Fibroblast of lung (primary cell): ENCODE measurements at regions not wholly inside any gene's neighbourhood (a gene's known extent, or its start where the extent isn't known, plus 50 kb on each side); places are given as distances from the start of the nearest gene placed in this dataset.
A peak's percentile ranks its signal among the peaks of the same experiment; 100 is the strongest.

ENCODE experiments used
- DNase-seq, 2 donors: peaks; one replicate each; pipeline versions ENCODE4 v3.0.0 to v3.0.0-alpha.2; 2010; ENCODE audit warnings: low read depth in 2 of 2
- H2AFZ ChIP-seq: 2 replicates; pipeline ENCODE4 v1.5.1; 2012; ENCODE audit warnings: low read length, control low read depth, inconsistent platforms
- H3K27ac ChIP-seq: 2 replicates; pipeline ENCODE4 v1.5.1; 2011; ENCODE audit warnings: low read length, control low read depth; ENCODE audit not compliant: insufficient read depth
- H3K27me3 ChIP-seq: 2 replicates; pipeline ENCODE4 v1.5.1; 2011; ENCODE audit warnings: mild to moderate bottlenecking, low read length; ENCODE audit not compliant: control insufficient read depth, insufficient read depth
- H3K36me3 ChIP-seq: 2 replicates; pipeline ENCODE4 v1.5.1; 2011; ENCODE audit warnings: low read length; ENCODE audit not compliant: control insufficient read depth, insufficient read depth
- H3K4me1 ChIP-seq: 2 replicates; pipeline ENCODE4 v1.5.1; 2011; ENCODE audit warnings: low read length; ENCODE audit not compliant: control insufficient read depth, insufficient read depth; ENCODE audit errors: extremely low read depth
- H3K4me2 ChIP-seq: 2 replicates; pipeline ENCODE4 v1.5.1; 2011; ENCODE audit warnings: low read length, control low read depth; ENCODE audit not compliant: insufficient read depth; ENCODE audit errors: extremely low read depth
- H3K4me3 ChIP-seq, 4 experiments: fragments of 200-600 bp in 1 of 4; sonication (generic) in 1 of 4; replicated peaks in 1 of 4; 2 replicates each; pipeline ENCODE4 v1.5.1; 2011 to 2016; ENCODE audit warnings: low read length in 4 of 4, low read depth in 3 of 4, mild to moderate bottlenecking in 3 of 4, control low read depth in 2 of 4, inconsistent platforms in 1 of 4, mixed read lengths in 1 of 4; ENCODE audit not compliant: insufficient read depth in 1 of 4; ENCODE audit errors: control extremely low read depth in 1 of 4
- H3K79me2 ChIP-seq: 2 replicates; pipeline ENCODE4 v1.5.1; 2012; ENCODE audit warnings: mild to moderate bottlenecking, low read length, inconsistent platforms; ENCODE audit not compliant: control insufficient read depth, insufficient read depth
- H3K9ac ChIP-seq: 2 replicates; pipeline ENCODE4 v1.5.1; 2011; ENCODE audit warnings: mild to moderate bottlenecking, low read length, control low read depth; ENCODE audit not compliant: insufficient read depth
- H3K9me3 ChIP-seq: 2 replicates; pipeline ENCODE4 v1.5.1; 2012; ENCODE audit warnings: low read depth, low read length; ENCODE audit not compliant: control insufficient read depth, insufficient read depth
- H4K20me1 ChIP-seq: 2 replicates; pipeline ENCODE4 v1.5.1; 2011; ENCODE audit warnings: low read length; ENCODE audit not compliant: control insufficient read depth, insufficient read depth; ENCODE audit errors: extremely low read depth
- EZH2 ChIP-seq: IDR thresholded peaks from 2 replicates; pipeline ENCODE4 v1.5.1; 2012; ENCODE audit warnings: low read length, control low read depth, mild to moderate bottlenecking; ENCODE audit errors: missing control alignments
- TF ChIP-seq, protein P1 (sequence below), 2 donors: IDR thresholded peaks in 1 of 2; conservative IDR thresholded peaks in 1 of 2; 1 replicate in 1 of 2; 2 replicates in 1 of 2; pipeline ENCODE4 v1.5.1; 2011 to 2012; ENCODE audit warnings: low read length in 2 of 2, control low read depth in 1 of 2, inconsistent platforms in 1 of 2, low read depth in 1 of 2, mild to moderate bottlenecking in 1 of 2

DNA sequence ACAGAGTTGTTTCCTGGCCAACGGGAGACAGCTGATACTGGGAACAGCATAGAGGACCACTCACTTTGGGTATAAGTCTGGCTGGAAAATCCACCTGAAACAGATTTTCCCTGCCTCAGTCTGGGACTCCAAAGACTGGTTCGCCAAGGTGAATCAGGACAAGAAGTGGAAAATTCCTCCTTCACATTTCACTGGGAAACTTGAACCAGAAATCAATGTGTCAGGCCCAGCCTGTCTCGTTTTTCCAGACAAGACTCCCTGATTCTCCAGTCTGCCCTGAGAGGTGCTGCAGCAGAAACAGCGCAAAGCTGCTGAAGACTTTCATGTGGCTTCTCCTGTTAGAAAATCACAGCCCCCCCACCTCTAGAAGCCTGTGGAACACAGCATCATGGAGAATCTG lies 269.8 kb downstream of the OPA1 start:
- DNase-seq = peak in 1 of 2 donors; percentile 23
- Histone ChIP-seq H4K20me1 (no peaks in the 10 kb centered on the region), H3K4me1 (no peaks in the 10 kb centered on the region), H3K4me2 (no peak overlapping the region), H3K36me3 (no peaks in the 10 kb centered on the region), H3K4me3 (no peak overlapping the region), H3K9me3 (no peaks in the 10 kb centered on the region), H3K9ac (no peak overlapping the region), H3K79me2 (no peaks in the 10 kb centered on the region), H2AFZ (no peak overlapping the region), H3K27me3 (no peaks in the 10 kb centered on the region), H3K27ac (no peak overlapping the region)
- TF ChIP-seq, protein P1, sequence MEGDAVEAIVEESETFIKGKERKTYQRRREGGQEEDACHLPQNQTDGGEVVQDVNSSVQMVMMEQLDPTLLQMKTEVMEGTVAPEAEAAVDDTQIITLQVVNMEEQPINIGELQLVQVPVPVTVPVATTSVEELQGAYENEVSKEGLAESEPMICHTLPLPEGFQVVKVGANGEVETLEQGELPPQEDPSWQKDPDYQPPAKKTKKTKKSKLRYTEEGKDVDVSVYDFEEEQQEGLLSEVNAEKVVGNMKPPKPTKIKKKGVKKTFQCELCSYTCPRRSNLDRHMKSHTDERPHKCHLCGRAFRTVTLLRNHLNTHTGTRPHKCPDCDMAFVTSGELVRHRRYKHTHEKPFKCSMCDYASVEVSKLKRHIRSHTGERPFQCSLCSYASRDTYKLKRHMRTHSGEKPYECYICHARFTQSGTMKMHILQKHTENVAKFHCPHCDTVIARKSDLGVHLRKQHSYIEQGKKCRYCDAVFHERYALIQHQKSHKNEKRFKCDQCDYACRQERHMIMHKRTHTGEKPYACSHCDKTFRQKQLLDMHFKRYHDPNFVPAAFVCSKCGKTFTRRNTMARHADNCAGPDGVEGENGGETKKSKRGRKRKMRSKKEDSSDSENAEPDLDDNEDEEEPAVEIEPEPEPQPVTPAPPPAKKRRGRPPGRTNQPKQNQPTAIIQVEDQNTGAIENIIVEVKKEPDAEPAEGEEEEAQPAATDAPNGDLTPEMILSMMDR (conservative IDR thresholded peaks at IDR 0.05 in 1 of 2, IDR thresholded peaks at IDR 0.05 in 1 of 2; ENCODE audit: low read depth in 1 of 2, low read length in 2 of 2) = no peak
- no peak for TF ChIP-seq EZH2

DNA sequence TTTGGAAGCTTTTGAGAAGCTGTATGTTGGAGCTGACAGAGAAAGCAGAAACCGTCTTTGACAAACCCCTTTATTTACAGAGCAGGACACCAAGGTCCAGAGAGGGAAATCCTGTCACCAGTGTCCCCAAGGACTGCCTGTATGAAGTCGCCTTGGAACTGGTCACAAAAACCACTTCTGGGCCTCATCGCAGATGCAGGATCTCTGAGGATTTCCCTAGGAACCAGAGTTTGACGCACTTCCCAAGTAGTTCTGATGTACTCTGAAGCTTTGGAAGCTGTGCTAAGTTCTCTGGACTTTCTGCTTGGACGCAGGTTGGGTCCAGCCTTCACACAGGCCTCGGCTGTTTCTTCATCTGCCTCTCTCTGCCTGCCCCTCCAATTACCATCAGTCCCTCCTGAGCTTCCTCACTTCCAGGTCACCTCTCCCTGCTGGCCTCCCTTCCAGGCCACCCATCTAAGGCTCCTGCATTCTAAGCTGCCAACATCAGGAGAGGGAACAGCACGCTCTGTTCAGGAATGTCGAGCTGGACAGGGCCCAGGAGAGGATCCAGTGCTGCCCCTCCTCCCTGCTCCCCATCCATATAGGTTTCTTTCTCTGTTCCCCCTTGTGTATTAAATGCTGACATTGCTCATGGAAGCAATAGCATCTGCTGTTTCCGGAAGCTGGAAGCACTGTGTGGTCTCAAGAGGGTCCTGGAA lies 270.8 kb downstream of the OPA1 start:
- Histone ChIP-seq H3K79me2 (no peaks in the 10 kb centered on the region), H2AFZ (no peak overlapping the region), H3K9ac (no peak overlapping the region), H4K20me1 (no peaks in the 10 kb centered on the region), H3K4me1 (no peaks in the 10 kb centered on the region), H3K4me3 (no peak overlapping the region), H3K36me3 (no peaks in the 10 kb centered on the region), H3K27ac (no peak overlapping the region), H3K4me2 (no peak overlapping the region), H3K9me3 (no peaks in the 10 kb centered on the region), H3K27me3 (no peaks in the 10 kb centered on the region)
- TF ChIP-seq, protein P1 (conservative IDR thresholded peaks at IDR 0.05 in 1 of 2, IDR thresholded peaks at IDR 0.05 in 1 of 2; ENCODE audit: low read depth in 1 of 2, low read length in 2 of 2) = no peak
- TF ChIP-seq EZH2 = no peak
- no peak for DNase-seq

DNA sequence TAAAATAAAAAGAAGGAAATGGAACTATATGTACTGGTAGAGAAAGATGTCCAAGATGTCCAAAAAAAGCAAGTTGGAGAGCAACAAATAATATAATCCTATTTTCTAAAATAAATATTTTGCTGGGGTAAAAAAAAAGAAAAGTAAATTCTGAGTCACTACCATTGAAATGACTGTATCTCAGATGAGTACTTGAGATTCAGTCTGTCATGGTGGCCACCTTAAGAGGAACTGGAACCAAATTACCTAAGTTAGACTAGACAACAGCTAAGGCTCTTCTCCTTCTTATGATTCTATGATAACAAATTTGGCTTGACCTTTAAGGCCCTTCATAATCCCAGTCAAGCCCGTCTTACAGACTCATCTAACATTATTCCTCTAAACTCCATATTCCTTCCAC lies 270.6 kb upstream of the HES1 start:
- Histone ChIP-seq H3K79me2 (no peaks in the 10 kb centered on the region), H3K4me3 (no peak overlapping the region), H3K27ac (no peak overlapping the region), H2AFZ (no peak overlapping the region), H3K36me3 (no peaks in the 10 kb centered on the region), H3K9ac (no peak overlapping the region), H3K4me1 (peaks cover 10% of the 10 kb centered on the region), H3K4me2 (no peak overlapping the region), H3K9me3 (no peaks in the 10 kb centered on the region), H4K20me1 (no peaks in the 10 kb centered on the region), H3K27me3 (no peaks in the 10 kb centered on the region)
- TF ChIP-seq, protein P1 (conservative IDR thresholded peaks at IDR 0.05 in 1 of 2, IDR thresholded peaks at IDR 0.05 in 1 of 2; ENCODE audit: low read depth in 1 of 2, low read length in 2 of 2) = no peak
- no peak for DNase-seq
